GM12875 (cell line): ENCODE measurements at regions not wholly inside any gene's neighbourhood (a gene's known extent, or its start where the extent isn't known, plus 50 kb on each side); places are given as distances from the start of the nearest gene placed in this dataset.

Experiments
- H3K4me3 ChIP-seq: one replicate; pipeline ENCODE4 v1.5.1; 2011; ENCODE audit warnings: low read depth, low read length, control low read depth
- TF ChIP-seq, protein P1 (sequence below): IDR thresholded peaks from 2 replicates; pipeline ENCODE4 v1.5.1; 2011; ENCODE audit warnings: low read depth, mild to moderate bottlenecking, control low read depth, inconsistent platforms, low read length, moderate library complexity, borderline replicate concordance; ENCODE audit not compliant: insufficient read depth

DNA sequence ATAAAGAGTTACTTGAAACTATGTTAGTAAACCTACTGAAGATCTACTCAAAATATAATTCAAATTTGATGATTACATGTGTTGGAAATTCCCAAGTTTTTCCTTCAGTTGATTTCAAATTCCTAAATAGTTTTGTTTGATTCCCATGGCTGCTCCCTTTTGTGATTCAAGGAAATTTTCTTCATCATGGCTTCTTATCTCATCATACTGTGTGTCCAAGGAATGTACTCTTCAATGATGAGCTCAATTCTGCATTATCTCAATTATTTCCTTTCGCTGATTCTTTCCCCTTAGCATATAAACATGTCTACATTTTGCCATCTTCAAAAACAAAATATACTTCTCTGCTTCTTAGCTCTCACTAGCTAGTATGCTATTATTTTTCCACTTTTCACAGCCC is 460.4 kb upstream of the NAALADL2 start:
- TF ChIP-seq, protein P1, sequence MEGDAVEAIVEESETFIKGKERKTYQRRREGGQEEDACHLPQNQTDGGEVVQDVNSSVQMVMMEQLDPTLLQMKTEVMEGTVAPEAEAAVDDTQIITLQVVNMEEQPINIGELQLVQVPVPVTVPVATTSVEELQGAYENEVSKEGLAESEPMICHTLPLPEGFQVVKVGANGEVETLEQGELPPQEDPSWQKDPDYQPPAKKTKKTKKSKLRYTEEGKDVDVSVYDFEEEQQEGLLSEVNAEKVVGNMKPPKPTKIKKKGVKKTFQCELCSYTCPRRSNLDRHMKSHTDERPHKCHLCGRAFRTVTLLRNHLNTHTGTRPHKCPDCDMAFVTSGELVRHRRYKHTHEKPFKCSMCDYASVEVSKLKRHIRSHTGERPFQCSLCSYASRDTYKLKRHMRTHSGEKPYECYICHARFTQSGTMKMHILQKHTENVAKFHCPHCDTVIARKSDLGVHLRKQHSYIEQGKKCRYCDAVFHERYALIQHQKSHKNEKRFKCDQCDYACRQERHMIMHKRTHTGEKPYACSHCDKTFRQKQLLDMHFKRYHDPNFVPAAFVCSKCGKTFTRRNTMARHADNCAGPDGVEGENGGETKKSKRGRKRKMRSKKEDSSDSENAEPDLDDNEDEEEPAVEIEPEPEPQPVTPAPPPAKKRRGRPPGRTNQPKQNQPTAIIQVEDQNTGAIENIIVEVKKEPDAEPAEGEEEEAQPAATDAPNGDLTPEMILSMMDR, result no peak

DNA sequence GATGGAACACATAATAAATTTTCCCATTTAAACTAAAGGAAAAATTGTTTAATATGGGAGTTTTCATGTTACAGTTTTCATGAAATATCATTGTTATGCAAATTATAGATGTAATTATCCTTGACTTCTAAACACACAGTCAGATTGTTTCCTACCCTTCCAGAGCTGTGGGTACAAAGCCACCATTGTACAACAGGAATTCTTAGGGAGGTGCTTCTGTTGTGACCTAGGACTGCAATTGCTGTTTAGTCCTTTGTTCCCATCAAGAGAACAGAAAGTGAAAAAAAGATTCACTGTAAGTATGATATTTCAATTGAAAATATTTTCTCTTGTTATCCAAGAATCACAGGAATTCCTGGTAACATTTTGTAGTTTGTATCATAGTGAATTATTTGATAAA is 455.3 kb upstream of the NAALADL2 start:
- TF ChIP-seq, protein P1, result no peak
- no peak overlapping the region for H3K4me3 ChIP-seq

More for the DNA sequence above, 460.4 kb upstream of the NAALADL2 start:
- H3K4me3 ChIP-seq, result no peak overlapping the region

DNA sequence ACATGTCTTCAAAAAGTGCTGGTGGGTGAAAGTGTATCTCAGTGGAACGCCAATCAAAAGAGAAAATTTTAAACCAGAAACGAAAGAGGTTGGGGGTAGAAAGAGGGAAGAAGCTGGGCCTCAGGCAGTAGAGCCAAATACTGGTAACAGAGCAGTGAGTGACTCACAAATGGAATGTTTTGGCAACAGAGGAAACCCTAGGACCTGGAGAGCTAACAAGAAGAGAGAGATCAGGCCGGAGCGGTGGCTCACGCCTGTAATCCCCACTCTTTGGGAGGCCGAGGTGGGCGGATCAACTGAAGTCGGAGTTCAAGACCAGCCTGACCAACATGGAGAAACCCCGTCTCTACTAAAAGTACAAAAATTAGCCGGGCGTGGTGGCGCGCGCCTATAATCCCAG is 450.8 kb upstream of the NAALADL2 start:
- H3K4me3 ChIP-seq, result no peak overlapping the region
- TF ChIP-seq, protein P1, result no peak

DNA sequence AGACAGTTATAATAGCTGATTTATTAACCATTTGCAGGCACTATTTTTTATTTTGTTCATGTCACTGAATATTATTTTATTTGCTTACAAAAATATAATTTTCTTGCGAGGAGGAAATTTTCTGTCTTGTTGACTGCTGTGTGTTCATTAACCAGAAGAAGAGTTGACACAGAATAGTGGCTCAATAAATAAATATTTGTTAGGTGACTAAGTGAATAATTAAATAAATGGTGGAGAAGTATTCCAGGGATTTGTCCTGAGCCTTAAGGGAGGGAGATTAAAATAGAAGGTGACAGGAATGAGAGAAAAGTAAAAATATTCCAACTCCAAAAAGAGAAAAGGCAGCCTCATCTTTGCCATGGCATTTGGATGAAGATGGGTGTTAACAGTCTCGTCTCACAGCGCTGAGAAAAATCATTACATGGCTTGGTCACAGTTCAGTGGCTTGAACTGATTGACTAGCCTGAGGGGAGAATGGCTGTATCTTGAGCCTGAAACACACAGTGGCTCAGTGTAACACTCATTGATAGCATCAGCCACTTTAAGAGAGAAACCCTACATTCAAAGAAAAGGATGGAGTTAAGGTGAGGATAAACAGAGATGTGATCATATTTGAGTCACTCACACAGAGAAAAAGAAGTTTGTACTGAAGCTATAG is 449.9 kb upstream of the NAALADL2 start:
- TF ChIP-seq, protein P1, result no peak
- no peak overlapping the region for H3K4me3 ChIP-seq

DNA sequence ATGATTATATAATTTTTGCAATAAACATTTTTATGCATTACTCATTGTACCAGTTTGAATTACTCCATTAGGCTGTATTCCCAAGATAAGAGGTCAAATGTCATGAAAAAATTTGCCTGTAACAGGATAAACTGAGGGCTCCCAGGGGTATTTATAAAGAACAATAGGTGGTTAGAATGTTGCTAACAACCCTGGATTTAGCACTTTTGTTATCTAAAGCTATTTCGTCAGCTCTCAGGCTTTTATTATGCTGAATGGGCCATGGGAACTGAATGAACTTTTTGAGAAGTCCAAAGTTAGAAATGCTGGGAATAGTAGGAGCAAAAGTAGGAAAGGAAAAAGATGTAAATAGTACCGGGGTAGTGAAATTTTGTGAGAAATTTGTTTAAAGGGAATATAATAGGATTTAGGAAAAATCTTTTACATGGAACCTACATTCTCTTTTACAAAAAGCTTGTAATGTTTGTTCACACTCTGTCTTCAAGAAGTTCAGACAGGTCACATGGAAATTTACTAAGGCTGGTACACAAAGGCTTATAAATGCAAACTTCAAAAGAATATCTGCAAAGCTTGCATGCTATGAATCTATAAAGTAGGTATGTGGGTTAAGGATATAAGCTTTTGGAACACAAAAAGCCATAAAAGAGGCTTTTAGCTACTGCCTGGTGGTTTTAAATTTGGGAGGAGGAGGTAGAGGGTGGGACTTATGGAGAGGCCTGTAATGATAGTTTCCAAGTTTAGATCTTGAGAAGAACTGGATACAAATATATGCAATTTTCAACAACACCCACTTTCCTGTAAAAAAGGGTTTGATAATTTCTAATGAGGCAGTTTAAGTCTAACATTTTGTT is 445.8 kb upstream of the NAALADL2 start:
- TF ChIP-seq, protein P1, result no peak
- H3K4me3 ChIP-seq, result no peak overlapping the region

DNA sequence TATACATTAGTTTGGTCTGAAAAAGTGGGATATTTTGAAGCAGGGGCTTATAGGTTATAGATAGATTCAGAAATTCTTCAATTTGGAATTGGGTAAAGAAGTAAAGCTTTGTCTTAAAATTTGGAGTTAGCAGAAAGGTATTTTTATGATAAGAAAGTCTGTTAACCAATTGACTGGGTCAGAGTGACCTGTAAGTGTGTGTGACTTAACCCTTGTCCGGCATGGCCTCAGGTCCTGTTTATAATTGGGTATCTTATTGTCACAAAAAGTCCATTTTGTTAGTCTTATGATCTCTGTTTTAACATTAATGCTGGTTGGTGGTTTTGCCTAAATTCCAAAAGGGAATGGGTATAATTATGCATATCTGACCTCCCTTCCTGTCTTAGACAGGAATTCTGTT is 444.2 kb upstream of the NAALADL2 start:
- TF ChIP-seq, protein P1, result no peak

DNA sequence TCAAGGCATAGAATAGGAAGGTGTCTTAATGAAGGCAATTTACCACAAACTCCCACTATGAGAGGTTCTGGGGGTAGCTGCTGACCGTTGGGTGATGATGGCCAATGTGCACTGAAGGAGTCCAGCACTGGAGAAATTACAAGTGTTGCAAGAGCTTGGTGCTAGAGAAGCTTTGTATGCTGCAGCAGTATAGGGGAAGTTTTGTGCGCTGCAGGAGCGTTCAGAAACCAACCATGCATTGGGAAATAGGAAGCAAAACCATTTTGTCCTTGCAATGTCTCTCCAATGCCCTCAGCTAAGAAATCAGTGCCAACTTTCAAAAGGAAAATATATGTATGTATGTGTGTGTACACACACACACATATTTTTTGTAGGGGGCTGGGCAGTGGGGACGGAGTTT is 441.6 kb upstream of the NAALADL2 start:
- TF ChIP-seq, protein P1, result no peak
- no peak overlapping the region for H3K4me3 ChIP-seq

More for the DNA sequence above, 444.2 kb upstream of the NAALADL2 start:
- H3K4me3 ChIP-seq, result no peak overlapping the region
